ENCODE measurements at regions not wholly inside any gene's neighbourhood (a gene's known extent, or its start where the extent isn't known, plus 50 kb on each side); places are given as distances from the start of the nearest gene placed in this dataset.

DNA sequence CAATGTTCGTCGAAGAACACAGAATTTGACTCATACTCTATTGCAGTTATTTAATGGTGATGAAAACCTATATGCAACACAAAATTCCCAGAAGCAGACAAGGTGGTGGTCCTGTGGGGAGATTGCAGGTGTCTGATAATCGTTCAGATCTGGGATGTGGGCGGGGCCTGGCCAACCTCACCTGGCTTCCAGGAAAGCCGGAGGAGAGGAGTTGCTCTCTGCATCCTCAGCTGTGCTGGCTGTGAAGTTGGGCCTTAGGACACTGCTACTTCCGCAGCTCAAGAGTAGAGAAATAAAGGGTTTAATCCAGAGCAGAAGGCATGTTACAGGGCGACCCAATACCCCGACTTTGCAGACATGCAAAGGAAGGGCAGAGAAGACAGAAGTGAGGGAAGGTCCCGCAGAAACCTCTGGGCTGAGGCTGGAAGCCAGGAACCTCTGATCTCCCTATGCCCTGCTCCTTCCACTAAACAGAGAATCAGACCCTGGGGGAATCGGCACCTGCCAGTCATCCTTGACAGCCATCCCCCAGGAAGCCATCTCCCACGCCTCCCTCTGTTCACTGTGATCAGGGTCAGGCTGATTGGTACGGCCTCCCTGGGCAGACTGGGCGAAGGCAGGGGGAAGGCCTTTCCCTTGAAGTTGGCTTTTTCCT, 590.3 kb downstream of the AJAP1 start:
- intact Hi-C loops (cut with DNase I), result no loop called here
- TF ChIP-seq, protein P1, sequence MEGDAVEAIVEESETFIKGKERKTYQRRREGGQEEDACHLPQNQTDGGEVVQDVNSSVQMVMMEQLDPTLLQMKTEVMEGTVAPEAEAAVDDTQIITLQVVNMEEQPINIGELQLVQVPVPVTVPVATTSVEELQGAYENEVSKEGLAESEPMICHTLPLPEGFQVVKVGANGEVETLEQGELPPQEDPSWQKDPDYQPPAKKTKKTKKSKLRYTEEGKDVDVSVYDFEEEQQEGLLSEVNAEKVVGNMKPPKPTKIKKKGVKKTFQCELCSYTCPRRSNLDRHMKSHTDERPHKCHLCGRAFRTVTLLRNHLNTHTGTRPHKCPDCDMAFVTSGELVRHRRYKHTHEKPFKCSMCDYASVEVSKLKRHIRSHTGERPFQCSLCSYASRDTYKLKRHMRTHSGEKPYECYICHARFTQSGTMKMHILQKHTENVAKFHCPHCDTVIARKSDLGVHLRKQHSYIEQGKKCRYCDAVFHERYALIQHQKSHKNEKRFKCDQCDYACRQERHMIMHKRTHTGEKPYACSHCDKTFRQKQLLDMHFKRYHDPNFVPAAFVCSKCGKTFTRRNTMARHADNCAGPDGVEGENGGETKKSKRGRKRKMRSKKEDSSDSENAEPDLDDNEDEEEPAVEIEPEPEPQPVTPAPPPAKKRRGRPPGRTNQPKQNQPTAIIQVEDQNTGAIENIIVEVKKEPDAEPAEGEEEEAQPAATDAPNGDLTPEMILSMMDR (IDR thresholded peaks at IDR 0.05), result no peak
- no peak overlapping the region for H3K4me3 ChIP-seq
- no peaks in the 10 kb centered on the region for H3K36me3 ChIP-seq
- H3K27ac ChIP-seq, result no peak overlapping the region
- ATAC-seq, result no peak
- WGBS, 2 donors, result 73 to 75% methylated on average over 13 of the region's 13 CpGs
- H3K9me3 ChIP-seq, result peaks cover 0 to 18% (median 0%) of the 10 kb centered on the region in 11 donors
- H3K4me1 ChIP-seq, result no peaks in the 10 kb centered on the region
- H3K27me3 ChIP-seq, result peaks cover 0 to 6% (median 0%) of the 10 kb centered on the region in 7 donors
- no peak for DNase-seq

DNA sequence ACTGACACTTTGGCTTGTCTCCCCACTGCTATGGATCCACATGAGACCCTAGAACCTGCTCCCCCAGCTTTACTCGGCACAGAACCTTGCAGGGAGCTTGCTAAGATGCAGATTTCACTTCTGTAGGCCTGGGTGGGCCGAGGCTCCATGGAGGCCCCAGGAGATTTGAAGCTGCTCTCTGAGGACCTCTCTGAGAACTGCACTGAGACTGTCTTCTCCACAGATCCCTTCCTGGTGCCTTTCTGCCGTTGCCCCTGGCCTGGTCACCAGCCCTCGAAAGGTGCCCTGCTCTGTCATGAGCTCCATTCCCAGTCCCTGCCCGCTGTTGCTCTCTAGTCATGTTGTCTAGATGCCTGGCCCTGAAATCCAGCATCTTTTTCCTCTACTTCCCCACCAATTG, 588.4 kb downstream of the AJAP1 start:
- TF ChIP-seq, protein P1 (IDR thresholded peaks at IDR 0.05), result no peak
- ATAC-seq (no peak), DNase-seq (no peak)
- no peaks in the 10 kb centered on the region for H3K4me1 ChIP-seq
- no peaks in the 10 kb centered on the region for H3K36me3 ChIP-seq
- peaks cover 0 to 8% (median 0%) of the 10 kb centered on the region in 7 donors for H3K27me3 ChIP-seq
- H3K9me3 ChIP-seq, result peaks cover 0 to 9% (median 0%) of the 10 kb centered on the region in 11 donors
- no peak overlapping the region for H3K4me3 ChIP-seq
- H3K27ac ChIP-seq, result no peak overlapping the region
- 44 to 45% methylated on average over 5 of the region's 5 CpGs for WGBS, 2 donors
- intact Hi-C loops (cut with DNase I), result no loop called here

DNA sequence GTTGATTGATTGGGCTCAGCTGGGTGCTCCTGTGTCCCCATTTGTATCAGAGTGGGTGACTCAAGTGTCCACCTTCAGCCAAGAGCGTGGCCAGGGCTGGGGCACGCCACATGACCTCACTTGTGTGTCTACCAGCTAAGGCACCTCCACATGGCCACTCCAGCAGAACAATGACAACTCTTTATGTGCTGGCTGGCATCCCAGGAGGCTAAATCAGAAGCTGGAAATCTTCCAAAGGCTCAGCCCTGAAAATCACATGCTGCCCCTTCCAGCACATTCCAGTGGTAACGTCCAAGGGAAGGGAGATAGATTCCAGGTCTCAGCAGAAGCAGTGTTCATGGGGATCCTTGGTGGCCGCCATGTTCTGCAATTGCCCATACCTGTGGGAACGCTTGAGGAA, 585.5 kb downstream of the AJAP1 start:
- no peak overlapping the region for H3K27ac ChIP-seq
- 59 to 64% methylated on average over 5 of the region's 5 CpGs for whole genome bisulfite sequencing, 2 donors

DNA sequence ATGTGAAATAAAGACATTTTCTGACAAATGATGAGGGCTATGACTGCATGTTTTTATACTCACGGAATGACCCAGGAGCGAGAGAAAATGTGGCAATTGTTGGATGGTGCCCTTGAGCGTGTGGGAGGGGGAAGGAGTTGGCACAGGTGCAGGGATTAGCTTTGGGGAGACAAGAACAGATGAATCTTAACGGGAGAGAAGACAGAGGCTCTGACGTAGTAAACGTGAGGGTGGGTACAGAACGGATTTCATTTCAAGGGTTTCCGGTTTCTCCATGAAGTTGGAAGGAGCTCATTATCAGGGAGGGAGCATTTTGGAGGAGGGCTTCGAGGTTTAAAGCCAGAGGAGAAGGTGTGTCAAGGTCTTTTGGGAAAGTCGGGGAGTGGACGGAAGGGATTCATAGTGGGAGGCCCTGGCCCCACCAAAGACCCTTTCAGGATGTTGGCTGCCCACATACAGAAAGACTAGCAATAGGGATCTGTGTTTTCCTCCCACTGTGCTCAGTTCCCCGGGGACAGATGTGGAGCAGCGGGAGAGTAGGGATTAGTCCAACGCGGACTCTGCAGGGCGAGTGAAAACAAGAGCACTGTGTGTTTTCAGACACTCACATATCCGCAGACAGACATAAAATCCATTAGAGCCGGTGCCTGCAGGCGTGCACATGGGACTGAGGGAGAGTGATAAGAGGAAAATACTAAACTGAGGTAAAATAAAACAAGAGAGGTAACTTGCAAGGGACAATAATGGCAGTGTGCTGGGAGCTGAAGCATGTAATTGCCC, 584.1 kb downstream of the AJAP1 start:
- TF ChIP-seq, protein P1 (IDR thresholded peaks at IDR 0.05), result no peak
- no peak for ATAC-seq

More for the DNA sequence above, 585.5 kb downstream of the AJAP1 start:
- H3K4me1 ChIP-seq, result no peaks in the 10 kb centered on the region
- no peaks in the 10 kb centered on the region for H3K36me3 ChIP-seq
- no peaks in the 10 kb centered on the region for H3K9me3 ChIP-seq
- peaks cover 0 to 29% (median 10%) of the 10 kb centered on the region in 7 donors for H3K27me3 ChIP-seq
- TF ChIP-seq, protein P1 (IDR thresholded peaks at IDR 0.05), result no peak
- no peak for ATAC-seq
- no peak overlapping the region for H3K4me3 ChIP-seq
- DNase-seq, result no peak
- intact Hi-C loops (cut with DNase I), result no loop called here

More for the DNA sequence above, 584.1 kb downstream of the AJAP1 start:
- H3K4me1 ChIP-seq, result no peaks in the 10 kb centered on the region
- H3K9me3 ChIP-seq, result peaks cover 0 to 4% (median 0%) of the 10 kb centered on the region in 11 donors
- H3K27me3 ChIP-seq, result peaks cover 0 to 39% (median 18%) of the 10 kb centered on the region in 7 donors
- H3K4me3 ChIP-seq, result no peak overlapping the region
- 72 to 78% methylated on average over 19 of the region's 19 CpGs for WGBS, 2 donors
- no peak for DNase-seq
- no peaks in the 10 kb centered on the region for H3K36me3 ChIP-seq
- intact Hi-C loops (cut with DNase I), result no loop called here
- no peak overlapping the region for H3K27ac ChIP-seq

All from heart right ventricle (tissue), 16 donors.